GM12872 (cell line): ENCODE measurements at regions not wholly inside any gene's neighbourhood (a gene's known extent, or its start where the extent isn't known, plus 50 kb on each side); places are given as distances from the start of the nearest gene placed in this dataset.

Experiments
- CTCF ChIP-seq: IDR thresholded peaks from 3 replicates; pipeline ENCODE4 v1.5.1; 2011; ENCODE audit warnings: low read depth, mild to moderate bottlenecking, low read length, moderate library complexity; ENCODE audit not compliant: insufficient read depth

- no peak for TF ChIP-seq CTCF
Measured at GRCh38 chr18:11339188-11339775, 189.9 kb upstream of the PIEZO2 start.

- TF ChIP-seq CTCF: no peak
Measured at GRCh38 chr18:11336241-11336640, 186.9 kb upstream of the PIEZO2 start.

- TF ChIP-seq CTCF: no peak
Measured at GRCh38 chr18:11327391-11328009, 178.1 kb upstream of the PIEZO2 start.

- no peak for TF ChIP-seq CTCF
Measured at GRCh38 chr18:11324956-11325882, 175.8 kb upstream of the PIEZO2 start.

GRCh38 chr18:11324510-11324909, 175.1 kb upstream of the PIEZO2 start:
- no peak for TF ChIP-seq CTCF

- no peak for TF ChIP-seq CTCF
Measured at GRCh38 chr18:11323359-11323819, 174.0 kb upstream of the PIEZO2 start.

- no peak; the same call in 2 of the 3 replicates for TF ChIP-seq CTCF
Measured at GRCh38 chr18:11322716-11323115, 173.3 kb upstream of the PIEZO2 start.
